Uterus (tissue), 2 donors: ENCODE measurements at regions not wholly inside any gene's neighbourhood (a gene's known extent, or its start where the extent isn't known, plus 50 kb on each side); places are given as distances from the start of the nearest gene placed in this dataset.

Experiments used
- POLR2A ChIP-seq, 2 donors: fragments of 450-650 bp; IDR thresholded peaks; one replicate each; pipeline ENCODE4 v1.6.1; 2016; ENCODE audit warnings: antibody characterized with exemption in 2 of 2, mild to moderate bottlenecking in 1 of 2, moderate library complexity in 1 of 2
- TF ChIP-seq, protein P1 (sequence below), 4 experiments: fragments of 200-600 bp in 2 of 4; fragments of 450-650 bp in 2 of 4; sonication (generic) in 2 of 4; IDR thresholded peaks; one replicate each; pipeline ENCODE4 v1.5.1; 2016 to 2019; ENCODE audit warnings: antibody characterized with exemption in 4 of 4, mild to moderate bottlenecking in 2 of 4, moderate library complexity in 1 of 4

GRCh38 chr2:177331466-177331997 is 61.0 kb upstream of the AGPS start:
- no peak for TF ChIP-seq POLR2A (IDR thresholded peaks at IDR 0.05)
- TF ChIP-seq, protein P1, sequence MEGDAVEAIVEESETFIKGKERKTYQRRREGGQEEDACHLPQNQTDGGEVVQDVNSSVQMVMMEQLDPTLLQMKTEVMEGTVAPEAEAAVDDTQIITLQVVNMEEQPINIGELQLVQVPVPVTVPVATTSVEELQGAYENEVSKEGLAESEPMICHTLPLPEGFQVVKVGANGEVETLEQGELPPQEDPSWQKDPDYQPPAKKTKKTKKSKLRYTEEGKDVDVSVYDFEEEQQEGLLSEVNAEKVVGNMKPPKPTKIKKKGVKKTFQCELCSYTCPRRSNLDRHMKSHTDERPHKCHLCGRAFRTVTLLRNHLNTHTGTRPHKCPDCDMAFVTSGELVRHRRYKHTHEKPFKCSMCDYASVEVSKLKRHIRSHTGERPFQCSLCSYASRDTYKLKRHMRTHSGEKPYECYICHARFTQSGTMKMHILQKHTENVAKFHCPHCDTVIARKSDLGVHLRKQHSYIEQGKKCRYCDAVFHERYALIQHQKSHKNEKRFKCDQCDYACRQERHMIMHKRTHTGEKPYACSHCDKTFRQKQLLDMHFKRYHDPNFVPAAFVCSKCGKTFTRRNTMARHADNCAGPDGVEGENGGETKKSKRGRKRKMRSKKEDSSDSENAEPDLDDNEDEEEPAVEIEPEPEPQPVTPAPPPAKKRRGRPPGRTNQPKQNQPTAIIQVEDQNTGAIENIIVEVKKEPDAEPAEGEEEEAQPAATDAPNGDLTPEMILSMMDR (IDR thresholded peaks at IDR 0.05), result no peak
